ENCODE measurements at regions not wholly inside any gene's neighbourhood (a gene's known extent, or its start where the extent isn't known, plus 50 kb on each side); places are given as distances from the start of the nearest gene placed in this dataset.

- peak in 1 of 6 experiments; percentile 3 for TF ChIP-seq CTCF (IDR thresholded peaks at IDR 0.05)
- no peak for TF ChIP-seq POLR2A (IDR thresholded peaks at IDR 0.05)
Measured at GRCh38 chr2:146312899-146313298, 1531.9 kb upstream of the ACVR2A start.
